ENCODE measurements at regions not wholly inside any gene's neighbourhood (a gene's known extent, or its start where the extent isn't known, plus 50 kb on each side); places are given as distances from the start of the nearest gene placed in this dataset.

GRCh38 chr16:51271156-51271701 lies 120.2 kb upstream of the SALL1 start:
- no peaks in the 10 kb centered on the region for H3K9me3 ChIP-seq
- peak in 1 of 2 donors; percentile 54 for DNase-seq (ENCODE audit: extremely low spot score in 2 of 2)
- no peaks in the 10 kb centered on the region for H3K27me3 ChIP-seq
- H3K36me3 ChIP-seq: no peaks in the 10 kb centered on the region
- intact Hi-C loops (cut with DNase I): no loop called here
- H3K4me1 ChIP-seq: peaks cover 6% of the 10 kb centered on the region
- no peak overlapping the region for H3K27ac ChIP-seq
- TF ChIP-seq POLR2AphosphoS5 (IDR thresholded peaks at IDR 0.05; ENCODE audit: insufficient read depth in 1 of 2, low read depth in 1 of 2): no peak
- TF ChIP-seq POLR2A (IDR thresholded peaks at IDR 0.05): no peak
- no peak for TF ChIP-seq CTCF (IDR thresholded peaks at IDR 0.05)
- H3K4me3 ChIP-seq: no peak overlapping the region

GRCh38 chr16:51268237-51268636 lies 117.2 kb upstream of the SALL1 start:
- TF ChIP-seq POLR2AphosphoS5 (IDR thresholded peaks at IDR 0.05; ENCODE audit: insufficient read depth in 1 of 2, low read depth in 1 of 2) (no peak), POLR2A (IDR thresholded peaks at IDR 0.05) (no peak), CTCF (IDR thresholded peaks at IDR 0.05) (no peak)

GRCh38 chr16:51267681-51268080 lies 116.6 kb upstream of the SALL1 start:
- no peak overlapping the region for H3K4me3 ChIP-seq
- no peaks in the 10 kb centered on the region for H3K9me3 ChIP-seq
- intact Hi-C loops (cut with DNase I): no loop called here

More at GRCh38 chr16:51268237-51268636, 117.2 kb upstream of the SALL1 start:
- H3K4me1 ChIP-seq: peaks cover 6% of the 10 kb centered on the region
- H3K36me3 ChIP-seq: no peaks in the 10 kb centered on the region
- no peaks in the 10 kb centered on the region for H3K27me3 ChIP-seq
- H3K9me3 ChIP-seq: no peaks in the 10 kb centered on the region
- no peak for DNase-seq (ENCODE audit: extremely low spot score in 2 of 2)
- H3K27ac ChIP-seq: peak overlapping the region; percentile 27
- H3K4me3 ChIP-seq: no peak overlapping the region
- intact Hi-C loops (cut with DNase I): no loop called here

GRCh38 chr16:51262428-51262827 lies 111.4 kb upstream of the SALL1 start:
- intact Hi-C loops (cut with DNase I): no loop called here
- Histone ChIP-seq H3K27me3 (no peaks in the 10 kb centered on the region), H3K4me1 (no peaks in the 10 kb centered on the region), H3K36me3 (no peaks in the 10 kb centered on the region), H3K4me3 (no peak overlapping the region), H3K27ac (no peak overlapping the region), H3K9me3 (no peaks in the 10 kb centered on the region)
- TF ChIP-seq CTCF (IDR thresholded peaks at IDR 0.05): no peak
- TF ChIP-seq POLR2AphosphoS5 (IDR thresholded peaks at IDR 0.05; ENCODE audit: insufficient read depth in 1 of 2, low read depth in 1 of 2): no peak
- TF ChIP-seq POLR2A (IDR thresholded peaks at IDR 0.05): no peak
- no peak for DNase-seq (ENCODE audit: extremely low spot score in 2 of 2)

More at GRCh38 chr16:51267681-51268080, 116.6 kb upstream of the SALL1 start:
- no peak for DNase-seq (ENCODE audit: extremely low spot score in 2 of 2)
- TF ChIP-seq POLR2AphosphoS5 (IDR thresholded peaks at IDR 0.05; ENCODE audit: insufficient read depth in 1 of 2, low read depth in 1 of 2): no peak
- no peak for TF ChIP-seq POLR2A (IDR thresholded peaks at IDR 0.05)
- TF ChIP-seq CTCF (IDR thresholded peaks at IDR 0.05): no peak
- H3K27ac ChIP-seq: peak overlapping the region; percentile 27
- peaks cover 6% of the 10 kb centered on the region for H3K4me1 ChIP-seq
- no peaks in the 10 kb centered on the region for H3K27me3 ChIP-seq
- H3K36me3 ChIP-seq: no peaks in the 10 kb centered on the region

GRCh38 chr16:51261919-51262318 lies 110.8 kb upstream of the SALL1 start:
- H3K4me3 ChIP-seq: no peak overlapping the region
- intact Hi-C loops (cut with DNase I): no loop called here
- no peaks in the 10 kb centered on the region for H3K9me3 ChIP-seq
- H3K4me1 ChIP-seq: no peaks in the 10 kb centered on the region
- no peaks in the 10 kb centered on the region for H3K27me3 ChIP-seq
- no peak for DNase-seq (ENCODE audit: extremely low spot score in 2 of 2)
- TF ChIP-seq POLR2A (IDR thresholded peaks at IDR 0.05): no peak
- TF ChIP-seq POLR2AphosphoS5 (IDR thresholded peaks at IDR 0.05; ENCODE audit: insufficient read depth in 1 of 2, low read depth in 1 of 2): no peak
- no peak for TF ChIP-seq CTCF (IDR thresholded peaks at IDR 0.05)
- H3K36me3 ChIP-seq: no peaks in the 10 kb centered on the region
- H3K27ac ChIP-seq: no peak overlapping the region

Measured in vagina (tissue), 2 donors.